Stimulated activated CD4-positive, alpha-beta T cell treated with anti-CD3 and anti-CD28 coated beads, Interleukin-12 subunit alpha, Interleukin-12 subunit beta, amount 100 ng/mL, for 48 hours (primary cell): ENCODE measurements at regions not wholly inside any gene's neighbourhood (a gene's known extent, or its start where the extent isn't known, plus 50 kb on each side); places are given as distances from the start of the nearest gene placed in this dataset.

ENCODE experiments used
- DNase-seq, 3 donors: peaks; one replicate each; pipeline ENCODE4 v3.0.0-alpha.2; 2020; ENCODE audit warnings: low read depth in 2 of 3, low spot score in 1 of 3

GRCh38 chr5:67434466-67434865 is 237.9 kb upstream of the CD180 start:
- no peak for DNase-seq

DNA sequence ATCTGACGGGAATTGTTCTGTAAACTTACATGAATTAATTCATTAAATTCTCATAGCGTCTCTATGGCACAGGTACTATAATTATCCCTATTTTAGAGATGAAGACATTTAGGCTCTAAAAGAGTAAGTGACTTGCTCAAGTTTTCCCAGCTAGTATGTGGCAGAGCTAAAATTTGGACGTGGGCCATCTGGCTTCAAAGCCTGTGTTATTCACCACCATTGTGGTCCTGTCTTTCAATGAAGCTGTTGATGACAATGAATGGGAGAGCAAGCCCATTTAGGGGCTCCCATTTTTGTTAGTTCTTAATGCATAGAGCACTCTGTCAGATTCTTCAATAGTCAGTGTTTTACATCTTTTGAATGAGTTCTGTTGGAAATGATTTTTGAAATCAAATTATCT is 236.0 kb upstream of the CD180 start:
- no peak for DNase-seq

GRCh38 chr5:67431191-67431590 is 234.6 kb upstream of the CD180 start:
- no peak for DNase-seq

- no peak for DNase-seq
These were observed 231.3 kb upstream of the CD180 start for GRCh38 chr5:67427850-67428298.

GRCh38 chr5:67426961-67427849 is 230.6 kb upstream of the CD180 start:
- no peak for DNase-seq

- no peak for DNase-seq
These were observed 228.9 kb upstream of the CD180 start for GRCh38 chr5:67425514-67425913.

GRCh38 chr5:67417839-67418238 is 221.2 kb upstream of the CD180 start:
- no peak for DNase-seq

- no peak for DNase-seq
These were observed 220.4 kb upstream of the CD180 start for GRCh38 chr5:67416986-67417385.

- no peak for DNase-seq
These were observed 219.7 kb upstream of the CD180 start for GRCh38 chr5:67416133-67416937.

DNA sequence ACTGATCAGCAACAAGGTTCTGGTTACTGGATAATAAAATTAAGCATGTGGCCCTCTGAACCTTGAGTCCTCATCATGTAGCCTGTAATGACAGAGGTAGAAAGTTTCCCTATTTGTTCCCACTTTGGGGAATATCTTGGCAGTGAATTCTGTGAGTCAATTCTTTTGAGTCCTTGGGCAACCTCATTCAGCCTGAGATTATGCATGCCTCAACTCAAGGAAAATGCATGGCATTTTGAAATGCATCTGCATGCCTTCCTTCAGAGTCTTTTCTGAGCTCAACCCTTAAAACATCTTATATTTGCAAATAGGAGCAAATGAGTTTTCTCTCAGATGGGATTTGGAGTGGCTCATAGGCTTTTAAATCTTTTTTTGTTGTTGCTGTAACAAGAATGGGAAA is 218.1 kb upstream of the CD180 start:
- DNase-seq: no peak

DNA sequence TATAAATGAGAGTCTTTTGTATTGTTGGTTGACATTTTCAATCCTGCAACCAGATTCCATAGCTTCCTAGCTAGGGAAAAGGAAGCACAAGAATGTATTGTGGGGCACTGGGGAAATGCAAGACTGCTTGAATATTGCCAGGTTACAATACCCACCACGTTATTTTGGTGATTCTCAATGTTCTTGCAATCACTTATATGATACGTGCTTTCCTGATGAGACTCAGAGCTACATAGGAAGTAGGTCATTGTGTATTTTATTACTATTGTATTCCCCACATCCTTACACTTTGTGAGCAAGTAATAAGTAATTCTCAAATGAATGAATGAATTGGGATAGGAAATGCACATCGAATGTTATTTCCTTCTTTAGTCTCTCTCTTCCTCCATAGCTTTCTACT is 217.1 kb upstream of the CD180 start:
- no peak for DNase-seq

DNA sequence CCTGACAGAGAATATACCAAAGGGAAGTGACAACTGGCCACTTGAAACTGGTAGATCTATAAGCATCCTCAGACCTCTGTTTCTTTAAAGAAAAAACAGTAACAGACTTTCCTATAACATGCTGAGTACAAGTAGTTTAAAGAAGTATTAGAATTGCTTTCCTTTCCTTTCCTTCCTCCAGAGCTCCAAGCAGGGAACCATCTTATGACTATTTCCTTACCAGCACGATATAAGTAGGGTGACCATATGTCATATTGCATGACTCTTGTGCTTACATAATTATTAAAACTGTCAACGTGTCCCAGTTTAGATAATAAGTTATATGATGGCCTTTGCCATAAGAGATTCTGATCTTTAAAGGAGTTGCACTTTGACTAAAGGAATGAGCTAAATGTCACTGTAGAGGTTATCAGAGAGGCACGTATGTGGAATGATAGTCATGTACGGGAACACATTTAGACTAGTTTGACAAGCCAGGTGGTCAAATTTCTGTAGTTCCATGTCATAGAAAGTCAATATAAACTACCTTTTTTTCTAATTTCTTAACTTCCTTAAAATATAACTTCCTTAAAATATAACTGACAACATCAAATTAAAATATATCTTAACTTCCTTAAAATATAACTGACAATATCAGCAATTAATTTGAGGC is 212.7 kb upstream of the CD180 start:
- DNase-seq: no peak

GRCh38 chr5:67407979-67408378 is 211.4 kb upstream of the CD180 start:
- no peak for DNase-seq

- DNase-seq: no peak
These were observed 209.2 kb upstream of the CD180 start for GRCh38 chr5:67405755-67406154.

- no peak for DNase-seq
These were observed 208.4 kb upstream of the CD180 start for GRCh38 chr5:67405101-67405364.

DNA sequence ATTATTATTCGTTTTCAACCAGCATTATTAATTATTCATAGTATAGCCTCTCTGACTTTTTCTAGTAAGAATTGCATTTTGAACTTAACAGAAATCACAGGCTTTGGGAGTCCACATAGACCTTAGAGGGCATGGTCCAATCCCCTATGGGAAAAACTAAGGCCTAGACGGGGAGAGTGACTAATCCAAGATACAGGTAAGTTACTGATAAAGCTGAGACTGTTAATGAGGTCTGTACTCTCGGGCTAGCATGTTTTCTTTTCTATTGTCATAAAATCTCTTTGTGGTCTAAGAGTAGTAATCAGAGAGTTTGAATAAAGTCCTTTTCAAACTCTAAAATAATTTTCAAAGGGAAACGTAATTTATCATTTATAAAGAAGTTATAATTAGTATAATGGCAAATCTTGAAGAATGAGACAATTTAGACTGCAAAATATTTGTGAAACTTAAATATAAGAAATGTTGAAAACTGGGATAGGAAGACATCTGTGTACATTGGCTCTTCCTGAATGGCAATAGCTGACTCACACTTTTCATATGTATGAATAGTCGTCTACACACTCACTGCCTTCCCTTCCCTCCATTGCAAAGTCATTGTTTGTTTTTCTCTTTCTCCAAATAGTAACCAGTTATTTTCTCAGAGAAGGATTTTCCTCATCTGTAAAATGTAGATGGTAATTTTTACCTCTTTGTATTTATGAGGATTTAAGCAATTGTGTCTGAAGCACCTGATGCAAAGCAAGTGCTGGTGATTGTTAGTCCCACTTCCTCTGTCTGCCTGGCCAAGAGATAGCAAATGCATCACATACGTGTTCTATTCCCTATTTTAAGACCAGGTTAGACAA is 207.9 kb upstream of the CD180 start:
- no peak for DNase-seq

- no peak for DNase-seq
These were observed 205.9 kb upstream of the CD180 start for GRCh38 chr5:67402526-67402925.

DNA sequence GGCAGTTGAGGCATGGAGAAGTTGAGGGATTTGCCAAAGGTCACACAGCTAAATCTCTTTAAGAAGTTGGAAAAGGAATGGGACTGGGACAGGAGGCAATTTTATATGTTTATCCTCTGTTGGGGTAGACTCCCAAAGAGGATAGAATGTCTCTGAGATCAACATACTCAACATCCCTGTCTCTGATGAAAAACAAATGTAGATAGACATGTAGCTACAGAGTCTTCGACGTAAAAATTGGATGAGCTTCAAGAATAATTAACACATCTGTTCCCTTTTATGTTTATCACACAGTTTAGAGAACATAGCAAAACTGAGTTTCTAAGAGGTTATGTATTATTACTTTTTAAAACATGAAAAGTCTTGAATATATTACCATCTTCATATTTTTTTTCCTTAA is 204.6 kb upstream of the CD180 start:
- DNase-seq: no peak

GRCh38 chr5:67400752-67401151 is 204.2 kb upstream of the CD180 start:
- no peak for DNase-seq

DNA sequence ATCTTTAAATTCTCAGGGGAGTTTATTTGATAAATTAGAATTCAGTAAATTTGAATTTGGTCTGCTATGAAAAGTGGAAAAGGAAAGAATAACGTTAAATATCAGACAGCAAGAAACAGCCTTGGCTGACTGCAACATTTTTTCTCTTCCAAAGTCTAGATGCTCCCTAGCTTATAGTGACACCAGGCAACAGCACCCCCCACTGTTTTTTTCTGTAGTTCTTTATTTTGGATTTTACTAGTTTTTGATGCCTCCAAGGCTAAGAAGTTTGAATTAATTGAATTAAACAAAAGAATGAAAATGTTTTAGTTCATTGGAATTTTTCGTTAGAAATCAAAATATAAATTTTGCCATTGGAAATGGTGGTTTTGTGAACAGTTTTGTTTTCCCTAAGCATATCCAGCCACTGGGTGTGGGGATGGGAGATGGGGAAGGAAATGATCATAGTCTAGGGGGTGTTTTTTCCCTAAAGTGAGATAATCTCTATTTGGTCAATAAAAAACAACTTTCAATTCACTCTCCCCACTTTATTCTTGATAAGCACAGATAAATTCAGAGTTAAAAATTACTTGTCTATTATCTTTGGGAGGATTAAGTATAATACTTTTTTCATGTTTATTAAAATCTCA is 199.3 kb upstream of the CD180 start:
- DNase-seq: no peak

DNA sequence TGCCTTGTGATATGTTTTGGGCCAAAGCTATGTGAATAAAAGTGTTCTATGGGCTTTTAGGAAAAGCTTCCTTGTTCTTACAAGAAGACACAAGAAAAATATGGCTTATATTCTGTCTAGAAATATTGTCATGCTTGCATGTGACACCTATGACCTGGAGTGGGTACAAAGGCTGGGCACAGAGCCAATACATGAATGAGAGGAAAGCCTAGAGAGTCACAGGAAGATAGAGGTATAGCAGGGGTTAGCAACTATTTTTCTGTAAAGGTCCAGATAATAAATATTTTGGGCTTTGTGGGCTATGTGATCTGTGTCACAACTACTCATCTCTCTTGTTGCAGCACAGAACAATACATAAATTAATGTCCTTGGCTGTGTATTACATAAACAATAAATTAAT is 196.6 kb upstream of the CD180 start:
- DNase-seq: no peak
